ENCODE measurements at regions not wholly inside any gene's neighbourhood (a gene's known extent, or its start where the extent isn't known, plus 50 kb on each side); places are given as distances from the start of the nearest gene placed in this dataset.

GRCh38 chr2:49226360-49226759, 72.0 kb upstream of the FSHR start:
- Histone ChIP-seq H3K9ac (no peak overlapping the region), H4K20me1 (ENCODE audit: insufficient read depth) (no peaks in the 10 kb centered on the region), H3K27ac (no peak overlapping the region), H3K36me3 (ENCODE audit: insufficient read depth) (no peaks in the 10 kb centered on the region), H3K4me2 (no peak overlapping the region), H3K79me2 (ENCODE audit: insufficient read depth, low read depth) (no peaks in the 10 kb centered on the region), H2AFZ (ENCODE audit: low read depth) (no peak overlapping the region), H3K27me3 (ENCODE audit: insufficient read depth, low read depth) (no peaks in the 10 kb centered on the region), H3K4me1 (ENCODE audit: low read depth, poor library complexity, severe bottlenecking) (no peaks in the 10 kb centered on the region), H3K4me3 (IDR thresholded peaks at IDR 0.05; ENCODE audit: insufficient read depth, low read depth, low read length) (no peak overlapping the region)
- TF ChIP-seq CTCF (conservative IDR thresholded peaks at IDR 0.05; ENCODE audit: low read depth, low read length), result no peak

GRCh38 chr2:49225126-49225525, 70.8 kb upstream of the FSHR start:
- TF ChIP-seq CTCF (conservative IDR thresholded peaks at IDR 0.05; ENCODE audit: low read depth, low read length), result no peak
- Histone ChIP-seq H2AFZ (ENCODE audit: low read depth) (no peak overlapping the region), H3K79me2 (ENCODE audit: insufficient read depth, low read depth) (no peaks in the 10 kb centered on the region), H3K27me3 (ENCODE audit: insufficient read depth, low read depth) (no peaks in the 10 kb centered on the region), H3K4me1 (ENCODE audit: low read depth, poor library complexity, severe bottlenecking) (no peaks in the 10 kb centered on the region), H3K9ac (no peak overlapping the region), H3K4me3 (IDR thresholded peaks at IDR 0.05; ENCODE audit: insufficient read depth, low read depth, low read length) (no peak overlapping the region), H3K4me2 (no peak overlapping the region), H3K36me3 (ENCODE audit: insufficient read depth) (no peaks in the 10 kb centered on the region), H4K20me1 (ENCODE audit: insufficient read depth) (no peaks in the 10 kb centered on the region), H3K27ac (no peak overlapping the region)

- no peak overlapping the region for H3K27ac ChIP-seq
- no peaks in the 10 kb centered on the region for H3K36me3 ChIP-seq (ENCODE audit: insufficient read depth)
- no peaks in the 10 kb centered on the region for H3K4me1 ChIP-seq (ENCODE audit: low read depth, poor library complexity, severe bottlenecking)
- H4K20me1 ChIP-seq (ENCODE audit: insufficient read depth), result no peaks in the 10 kb centered on the region
- no peak overlapping the region for H2AFZ ChIP-seq (ENCODE audit: low read depth)
- no peak for TF ChIP-seq CTCF (conservative IDR thresholded peaks at IDR 0.05; ENCODE audit: low read depth, low read length)
- no peak overlapping the region for H3K4me3 ChIP-seq (IDR thresholded peaks at IDR 0.05; ENCODE audit: insufficient read depth, low read depth, low read length)
- no peaks in the 10 kb centered on the region for H3K27me3 ChIP-seq (ENCODE audit: insufficient read depth, low read depth)
- no peak overlapping the region for H3K4me2 ChIP-seq
- no peaks in the 10 kb centered on the region for H3K79me2 ChIP-seq (ENCODE audit: insufficient read depth, low read depth)
- H3K9ac ChIP-seq, result no peak overlapping the region
Measured at GRCh38 chr2:49224426-49225010, 70.2 kb upstream of the FSHR start.

- Histone ChIP-seq H3K27me3 (ENCODE audit: insufficient read depth, low read depth) (no peaks in the 10 kb centered on the region), H3K4me1 (ENCODE audit: low read depth, poor library complexity, severe bottlenecking) (no peaks in the 10 kb centered on the region), H2AFZ (ENCODE audit: low read depth) (no peak overlapping the region), H4K20me1 (ENCODE audit: insufficient read depth) (no peaks in the 10 kb centered on the region), H3K36me3 (ENCODE audit: insufficient read depth) (no peaks in the 10 kb centered on the region), H3K4me2 (no peak overlapping the region), H3K4me3 (IDR thresholded peaks at IDR 0.05; ENCODE audit: insufficient read depth, low read depth, low read length) (no peak overlapping the region), H3K9ac (no peak overlapping the region), H3K27ac (no peak overlapping the region), H3K79me2 (ENCODE audit: insufficient read depth, low read depth) (no peaks in the 10 kb centered on the region)
- no peak for TF ChIP-seq CTCF (conservative IDR thresholded peaks at IDR 0.05; ENCODE audit: low read depth, low read length)
Measured at GRCh38 chr2:49222975-49223528, 68.7 kb upstream of the FSHR start.

Data from KMS-11 (cell line).